GM06990 (cell line): ENCODE measurements at regions not wholly inside any gene's neighbourhood (a gene's known extent, or its start where the extent isn't known, plus 50 kb on each side); places are given as distances from the start of the nearest gene placed in this dataset.

Experiments
- DNase-seq: peaks from one replicate; pipeline ENCODE4 v3.0.0-alpha.2; 2011; ENCODE audit not compliant: insufficient read length; ENCODE audit errors: extremely low read depth
- H3K27me3 ChIP-seq: replicated peaks from 2 replicates; pipeline ENCODE4 v1.6.0; 2011; ENCODE audit warnings: low read length; ENCODE audit not compliant: control insufficient read depth, insufficient read depth
- H3K36me3 ChIP-seq: 2 replicates; pipeline ENCODE4 v1.5.1; 2011; ENCODE audit warnings: low read length; ENCODE audit not compliant: control insufficient read depth, insufficient read depth
- H3K4me3 ChIP-seq: replicated peaks from 2 replicates; pipeline ENCODE4 v1.5.1; 2011; ENCODE audit warnings: low read depth, mild to moderate bottlenecking, control low read depth, low read length
- CTCF ChIP-seq: IDR thresholded peaks from 2 replicates; pipeline ENCODE4 v1.5.1; 2011; ENCODE audit warnings: low read length, control low read depth, mild to moderate bottlenecking, inconsistent platforms; ENCODE audit not compliant: insufficient read depth, poor library complexity, severe bottlenecking

- no peak overlapping the region for H3K4me3 ChIP-seq
- no peaks in the 10 kb centered on the region for H3K36me3 ChIP-seq
- no peak for TF ChIP-seq CTCF
- no peak for DNase-seq
- no peaks in the 10 kb centered on the region for H3K27me3 ChIP-seq
These were observed 240.1 kb upstream of the SRRM4 start for GRCh38 chr12:118741194-118741593.

- Histone ChIP-seq H3K27me3 (no peaks in the 10 kb centered on the region), H3K36me3 (no peaks in the 10 kb centered on the region), H3K4me3 (no peak overlapping the region)
- no peak for DNase-seq
- TF ChIP-seq CTCF: no peak
These were observed 238.9 kb upstream of the SRRM4 start for GRCh38 chr12:118742431-118742830.

- TF ChIP-seq CTCF: no peak
- Histone ChIP-seq H3K27me3 (no peaks in the 10 kb centered on the region), H3K36me3 (no peaks in the 10 kb centered on the region), H3K4me3 (no peak overlapping the region)
- DNase-seq: no peak
These were observed 237.2 kb upstream of the SRRM4 start for GRCh38 chr12:118743896-118744700.

- no peaks in the 10 kb centered on the region for H3K27me3 ChIP-seq
- TF ChIP-seq CTCF: no peak
- no peak for DNase-seq
- H3K36me3 ChIP-seq: no peaks in the 10 kb centered on the region
- no peak overlapping the region for H3K4me3 ChIP-seq
These were observed 235.2 kb upstream of the SRRM4 start for GRCh38 chr12:118746176-118746575.

- TF ChIP-seq CTCF: no peak
- Histone ChIP-seq H3K4me3 (no peak overlapping the region), H3K36me3 (no peaks in the 10 kb centered on the region)
These were observed 234.4 kb upstream of the SRRM4 start for GRCh38 chr12:118746960-118747359.

More at GRCh38 chr12:118746960-118747359, 234.4 kb upstream of the SRRM4 start:
- DNase-seq: no peak
- no peaks in the 10 kb centered on the region for H3K27me3 ChIP-seq
